ENCODE measurements at regions not wholly inside any gene's neighbourhood (a gene's known extent, or its start where the extent isn't known, plus 50 kb on each side); places are given as distances from the start of the nearest gene placed in this dataset.

DNA sequence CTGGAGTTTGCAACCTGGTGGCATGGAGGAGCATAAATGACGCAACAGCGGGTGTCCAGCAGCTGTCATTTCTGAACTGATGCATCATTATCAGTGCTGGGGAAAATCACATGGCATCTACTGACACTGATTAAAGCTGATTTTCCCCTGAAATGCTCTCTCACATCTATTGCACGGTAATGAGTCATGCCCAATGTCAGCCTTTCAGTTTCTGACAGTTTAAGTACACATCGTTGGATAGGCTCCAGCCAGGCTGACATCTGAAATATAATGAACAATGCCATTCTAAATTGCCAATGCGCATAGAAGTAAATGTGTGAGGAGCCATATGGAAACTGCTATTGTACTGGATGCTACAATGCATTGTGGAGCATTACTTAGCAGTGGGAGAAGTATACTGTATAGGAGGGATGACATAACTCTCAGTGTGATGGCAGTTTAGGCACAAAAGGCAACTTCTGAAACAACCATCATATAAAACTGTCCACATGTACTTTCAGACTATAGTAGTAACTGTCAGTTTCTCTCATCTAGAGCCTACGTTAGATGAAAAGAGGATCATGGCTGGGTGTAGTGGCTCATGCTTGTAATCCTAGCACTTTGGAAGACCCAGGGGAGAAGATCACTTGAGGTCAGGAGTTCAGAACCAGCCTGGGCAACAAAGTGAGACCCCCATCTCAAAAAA lies 389.3 kb upstream of the DMAC1 start:
- no peak for DNase-seq

DNA sequence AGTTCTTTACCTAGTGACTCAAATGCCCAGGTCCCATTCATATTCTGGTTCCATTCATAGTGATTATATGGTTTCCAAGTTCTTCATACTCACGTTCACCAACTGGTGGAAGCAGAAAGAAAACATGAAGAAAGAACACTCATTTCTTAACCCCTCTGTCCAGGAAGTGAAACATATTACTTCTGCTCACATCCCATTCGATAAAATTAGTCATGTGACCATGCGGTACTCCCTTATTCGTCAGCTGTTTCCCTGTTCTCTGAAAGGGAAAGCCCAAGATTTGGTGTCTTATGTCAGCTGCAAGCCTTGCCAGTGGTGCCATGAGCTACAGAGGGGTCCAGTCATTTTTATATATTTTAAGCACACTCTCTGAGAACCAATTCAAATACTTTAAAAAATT lies 387.0 kb upstream of the DMAC1 start:
- no peak for DNase-seq

DNA sequence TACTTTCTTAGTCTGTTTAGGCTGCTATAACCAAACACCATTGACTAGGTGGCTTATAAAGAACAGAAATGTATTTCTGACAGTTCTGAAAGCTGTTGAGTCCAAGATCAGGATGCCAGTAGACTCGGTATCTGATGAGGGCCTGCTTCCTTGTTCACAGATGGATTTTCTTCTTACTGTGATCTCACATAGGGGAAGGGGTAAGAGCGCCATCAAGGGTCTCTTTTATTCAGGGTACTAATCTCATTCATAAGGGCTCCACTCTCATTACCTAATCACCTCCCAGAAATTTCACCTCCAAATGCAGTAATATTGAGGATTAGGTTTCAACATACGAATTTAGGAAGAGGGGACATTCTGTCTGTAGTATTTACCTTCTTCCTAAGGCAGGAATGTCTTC lies 384.0 kb upstream of the DMAC1 start:
- DNase-seq: no peak

DNA sequence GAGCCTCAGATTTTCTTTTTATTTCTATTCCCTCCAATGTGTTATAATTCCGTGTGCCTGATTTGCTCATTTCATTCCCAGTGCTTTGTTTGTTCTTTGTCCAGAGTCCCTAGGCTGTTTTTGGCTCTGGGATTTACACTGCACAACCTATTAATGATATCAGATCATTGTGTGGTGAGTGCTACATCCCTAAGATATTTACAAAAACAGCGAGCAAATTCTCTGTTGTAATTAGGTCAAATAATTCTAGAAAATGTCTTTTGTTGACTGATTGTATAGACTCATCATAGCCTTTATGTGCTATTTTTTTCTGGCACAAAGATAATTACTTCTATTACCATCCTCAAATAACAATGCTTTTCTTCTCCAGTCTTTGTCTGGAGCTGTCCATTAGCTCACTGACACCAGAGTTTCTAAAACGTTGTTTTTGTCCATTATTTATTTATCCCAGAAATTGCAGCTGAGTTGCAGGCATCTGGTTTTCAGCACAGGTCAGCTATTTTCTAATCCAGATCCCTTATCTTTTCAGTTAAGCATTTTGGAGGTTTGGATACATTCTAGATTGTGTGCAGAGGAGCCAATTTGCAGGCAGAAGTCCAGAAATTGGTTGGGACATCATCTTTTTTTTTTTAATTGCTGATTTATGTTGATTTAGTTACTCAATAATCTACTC lies 379.9 kb upstream of the DMAC1 start:
- DNase-seq: no peak

DNA sequence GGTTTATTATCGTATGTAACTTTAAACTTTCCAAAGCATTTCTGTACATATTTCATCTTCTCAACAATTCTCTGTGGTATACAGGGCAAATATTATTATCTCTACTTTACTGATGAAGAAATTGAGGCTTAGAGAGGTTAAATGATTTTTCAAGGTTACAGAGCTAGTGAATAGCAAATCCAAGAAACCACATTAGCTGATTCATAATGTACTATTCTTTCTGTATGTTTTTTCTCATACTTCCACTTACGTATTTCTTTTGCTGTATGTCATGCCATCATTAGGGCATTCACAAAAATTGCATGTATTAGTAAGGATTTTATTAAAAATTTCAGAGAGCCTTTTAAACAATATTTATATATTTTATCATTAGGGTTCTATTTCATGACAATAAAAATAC lies 372.4 kb upstream of the DMAC1 start:
- no peak for DNase-seq

DNA sequence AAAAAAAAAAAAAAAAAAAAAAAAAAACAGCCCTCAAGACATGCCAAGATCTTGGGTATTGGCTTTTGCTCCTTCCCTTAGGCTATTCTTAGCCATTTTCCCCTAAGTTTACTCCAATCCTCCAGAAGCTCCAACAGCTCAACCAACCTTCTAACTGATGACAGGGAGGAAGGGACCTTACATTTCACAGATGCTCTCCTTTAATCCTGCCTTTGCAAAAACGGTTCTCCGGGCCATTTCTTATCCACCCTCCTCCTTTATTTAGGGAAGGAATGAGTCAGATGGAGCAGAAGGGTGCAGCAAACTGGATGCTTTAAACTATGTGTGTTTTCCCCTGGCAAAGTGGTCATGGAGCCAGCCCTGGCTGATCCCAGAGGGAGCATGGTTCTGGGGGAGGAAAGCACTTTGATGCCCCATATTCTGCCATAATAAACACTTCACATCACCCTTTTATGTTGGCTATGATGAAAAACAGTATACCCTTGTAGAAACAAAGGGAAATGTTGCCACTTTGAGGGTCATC lies 369.4 kb upstream of the DMAC1 start:
- DNase-seq: no peak

DNA sequence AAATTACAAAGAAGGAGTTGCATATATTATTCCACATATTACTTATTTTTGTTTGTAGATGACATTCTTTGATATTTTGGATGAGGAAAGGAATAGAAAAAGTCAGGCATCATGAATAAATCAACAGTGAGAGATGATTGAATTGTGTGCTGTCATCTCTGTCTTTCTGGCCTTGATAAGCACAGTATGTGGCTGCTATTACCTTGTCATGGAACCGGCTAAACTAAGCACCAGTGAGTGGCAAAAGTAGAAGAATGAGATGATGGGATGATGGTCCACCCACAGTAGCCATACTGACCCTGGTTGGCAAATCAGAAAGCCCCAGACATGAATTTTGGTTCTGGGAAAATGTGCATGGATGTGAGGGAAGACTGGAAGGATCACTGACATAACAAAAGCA lies 361.2 kb upstream of the DMAC1 start:
- DNase-seq: no peak

DNA sequence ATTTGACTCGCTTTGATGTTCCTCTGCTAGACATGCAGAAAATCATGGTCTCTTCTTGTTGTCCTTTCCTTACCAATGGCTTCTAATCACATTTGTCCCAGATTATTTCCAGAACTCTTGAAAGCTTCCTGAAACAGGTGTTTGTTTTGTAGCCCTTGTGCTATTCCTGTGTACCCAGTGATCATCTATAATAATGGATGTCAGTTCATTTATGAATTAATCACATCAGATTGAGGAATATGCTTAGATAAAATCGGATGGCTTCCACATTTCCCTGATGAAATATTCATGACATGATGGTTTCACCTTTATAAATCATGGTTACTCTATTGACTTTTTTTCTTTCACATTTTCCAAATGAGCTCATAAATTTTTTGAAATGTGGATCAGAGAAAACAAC lies 359.0 kb upstream of the DMAC1 start:
- no peak for DNase-seq

DNA sequence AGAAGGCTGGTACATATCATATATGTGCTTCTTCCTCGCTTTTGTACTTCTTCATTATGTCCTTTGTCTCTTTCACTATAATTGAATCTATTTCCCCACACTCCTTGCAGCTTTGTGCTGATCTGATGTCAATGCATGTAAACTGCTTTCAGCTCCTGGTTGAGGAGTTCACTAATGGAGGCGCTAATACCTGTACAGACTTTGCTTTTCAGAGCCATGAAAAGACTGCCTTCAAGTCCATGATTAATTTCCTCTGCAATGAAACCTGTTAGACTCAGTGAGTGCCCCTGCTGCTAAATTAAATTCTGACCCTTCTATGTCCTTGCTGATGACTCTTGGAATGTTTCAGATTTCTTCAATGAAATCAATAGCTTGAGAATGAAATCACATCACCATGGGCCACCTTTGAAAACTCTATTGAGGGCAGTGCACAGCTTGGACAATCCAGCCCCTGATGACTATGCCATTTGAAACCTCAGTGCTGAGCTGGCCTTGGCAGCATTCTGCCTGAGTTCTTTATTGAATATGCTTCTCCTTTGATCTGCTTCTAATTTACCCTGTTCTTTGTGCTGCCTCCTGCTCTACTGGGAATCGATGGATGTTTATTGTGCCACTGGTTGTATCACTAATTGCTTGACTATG lies 358.2 kb upstream of the DMAC1 start:
- no peak for DNase-seq

DNA sequence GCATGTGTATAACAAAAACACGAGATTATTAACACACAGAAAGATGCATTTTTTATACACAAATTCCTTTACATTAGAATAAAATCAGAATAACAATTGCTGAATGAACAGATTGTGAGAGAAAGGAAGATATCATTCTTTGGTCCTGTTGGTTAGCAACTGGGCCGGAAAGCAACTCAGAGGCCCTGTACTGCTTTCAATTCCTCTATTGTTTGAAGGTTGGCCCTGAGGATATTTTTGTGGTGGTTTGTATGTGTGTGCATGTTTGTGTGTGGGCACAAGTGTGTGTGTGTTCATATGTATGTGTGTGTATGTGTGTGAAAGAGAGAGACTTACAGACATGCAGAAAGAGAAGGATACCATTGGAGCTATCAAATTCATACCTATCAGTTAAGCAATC lies 356.8 kb upstream of the DMAC1 start:
- no peak for DNase-seq

DNA sequence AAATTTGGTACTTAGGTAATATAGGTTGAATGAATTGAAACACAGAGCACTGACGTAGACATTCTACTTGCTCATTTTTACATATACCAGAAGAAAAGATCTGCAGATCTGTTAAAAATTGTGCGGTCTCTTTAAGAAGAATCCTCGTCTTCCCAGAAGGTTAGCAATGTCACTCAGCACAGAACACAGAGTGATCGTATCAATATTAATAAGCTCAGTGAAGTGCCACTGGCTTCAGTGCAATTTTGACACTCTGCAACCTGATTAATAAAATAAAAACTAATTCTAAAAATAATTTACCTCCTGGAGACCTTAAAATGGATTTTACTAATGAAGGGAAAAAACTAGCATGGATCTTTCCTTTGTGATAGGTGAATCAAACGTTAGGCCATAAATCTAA lies 356.1 kb upstream of the DMAC1 start:
- no peak for DNase-seq

DNA sequence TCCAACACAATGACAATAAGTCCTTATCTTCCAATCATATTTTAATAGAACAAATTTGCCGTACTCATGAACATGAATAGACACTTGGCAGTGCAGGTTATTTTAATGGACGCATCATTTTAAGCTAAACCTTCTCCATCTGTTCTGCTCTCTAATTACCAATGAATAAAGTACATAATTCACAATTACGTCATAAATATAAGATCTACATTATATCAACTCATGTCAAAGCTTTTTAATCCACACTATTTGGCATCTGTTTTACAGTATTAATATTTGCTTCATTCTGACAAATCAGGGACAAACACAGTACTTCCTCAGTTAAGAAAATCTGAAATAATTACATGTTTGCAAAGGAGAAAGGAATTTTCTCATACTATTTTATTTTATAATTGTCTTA lies 344.1 kb upstream of the DMAC1 start:
- DNase-seq: no peak

DNA sequence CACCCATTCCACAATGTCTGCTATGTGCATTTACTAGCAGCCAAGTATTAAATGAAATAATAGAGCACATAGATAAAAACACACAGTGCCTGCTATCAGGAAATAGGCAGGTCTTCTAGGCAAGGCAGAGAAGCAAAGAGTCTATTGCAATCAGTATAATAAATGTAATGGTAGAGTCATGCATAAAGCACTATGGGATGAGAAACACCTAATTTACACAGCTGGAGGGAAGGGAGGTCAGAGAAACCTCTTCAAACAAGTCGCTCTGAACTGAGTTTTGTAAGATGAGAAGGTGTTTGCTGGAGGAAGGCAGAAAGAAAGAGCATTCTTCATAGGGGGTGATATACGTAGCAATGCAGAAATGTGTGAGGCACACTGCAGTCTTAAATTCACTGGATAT lies 341.0 kb upstream of the DMAC1 start:
- no peak for DNase-seq

DNA sequence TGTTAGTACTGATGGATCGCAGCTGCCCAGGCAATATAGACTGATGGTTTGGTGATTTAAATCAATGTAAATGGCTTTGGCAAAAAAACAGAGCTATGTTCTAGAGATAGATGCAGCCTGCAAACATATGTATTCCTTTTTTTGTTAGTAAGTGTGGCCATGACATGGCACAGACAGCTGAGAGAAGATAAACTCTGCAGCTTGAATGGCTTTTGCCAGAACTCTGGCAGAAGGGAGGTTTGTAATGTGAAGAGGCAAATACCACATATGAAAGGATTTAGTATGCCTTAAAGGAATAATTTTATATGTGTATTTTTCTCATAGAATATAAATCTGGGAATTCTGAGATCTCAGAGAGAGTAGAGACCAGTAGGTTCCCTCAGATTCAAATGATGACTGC lies 340.2 kb upstream of the DMAC1 start:
- no peak for DNase-seq

DNA sequence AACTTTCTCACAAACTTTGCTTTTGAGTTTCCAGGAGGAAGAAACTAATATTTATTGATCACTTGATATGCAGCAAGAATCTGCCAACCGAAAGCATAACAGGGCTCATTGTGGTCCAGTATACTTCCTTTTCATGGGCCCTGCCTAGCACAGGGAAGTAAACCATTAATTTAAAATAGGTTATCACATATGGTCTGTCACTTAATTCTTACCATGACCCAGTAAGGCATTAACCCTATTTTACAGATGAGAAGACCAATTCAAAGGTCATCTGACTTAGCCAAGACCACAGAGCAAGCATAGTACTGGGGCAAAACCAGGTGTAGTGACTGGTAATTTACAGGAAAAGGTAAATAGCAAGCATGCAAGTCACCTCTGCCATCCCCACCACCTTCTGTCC lies 336.9 kb upstream of the DMAC1 start:
- no peak for DNase-seq

DNA sequence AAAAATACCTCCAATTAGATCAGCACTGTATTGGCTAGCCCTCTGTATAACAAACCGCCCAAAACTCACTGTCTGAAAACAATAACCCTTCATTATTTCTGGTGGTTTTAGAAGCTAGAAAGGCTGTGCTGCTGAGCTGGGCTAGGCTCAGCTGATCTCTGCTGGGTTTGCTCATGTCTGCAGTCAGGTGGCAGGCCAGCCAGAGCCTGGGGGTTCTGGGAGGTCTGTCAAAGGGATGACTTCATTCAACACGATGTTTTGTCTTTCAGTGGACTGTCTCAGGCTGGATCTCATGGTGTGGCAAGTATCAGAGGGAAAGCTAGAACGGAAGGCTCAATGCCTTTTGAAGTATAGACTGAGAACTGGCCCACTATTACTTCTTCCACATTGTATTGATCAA lies 335.1 kb upstream of the DMAC1 start:
- no peak for DNase-seq

DNA sequence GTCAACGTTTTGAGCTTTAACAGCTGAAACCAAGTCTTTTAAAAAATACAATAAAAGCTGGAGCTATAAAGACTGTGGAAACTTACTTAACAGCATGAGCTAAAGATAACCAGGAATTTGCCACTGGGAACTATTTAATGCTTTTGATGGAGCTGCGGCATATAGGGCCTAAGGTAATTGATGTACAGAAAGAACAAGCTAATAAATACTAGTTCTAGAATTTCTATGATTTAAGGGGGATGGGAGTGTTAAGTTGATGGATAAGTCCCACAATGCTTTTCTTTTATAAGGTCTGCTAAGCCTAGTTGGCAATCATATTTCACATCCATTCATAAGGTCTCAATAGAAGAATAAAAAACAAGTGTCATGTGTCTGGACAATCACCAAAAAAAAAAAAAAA lies 334.0 kb upstream of the DMAC1 start:
- no peak for DNase-seq

DNA sequence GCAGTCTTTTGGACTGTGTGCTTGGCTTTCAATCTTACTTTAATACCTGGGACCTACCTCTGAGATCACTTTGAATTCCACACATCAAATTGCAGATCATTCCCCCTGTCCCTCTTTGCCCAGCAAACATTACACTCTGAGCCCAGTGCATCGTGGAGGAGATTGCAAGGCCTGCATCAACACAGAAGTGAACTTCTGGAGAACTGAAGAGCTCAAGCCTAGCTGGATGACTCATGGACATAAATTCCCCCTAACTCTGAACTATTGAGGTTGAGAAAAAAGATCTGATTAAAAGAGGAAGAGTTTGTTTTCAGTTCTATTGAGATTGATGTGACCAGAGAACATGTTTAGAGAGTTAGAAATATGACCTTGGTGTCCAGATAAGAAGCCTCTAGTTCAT lies 316.0 kb upstream of the DMAC1 start:
- DNase-seq: no peak

DNA sequence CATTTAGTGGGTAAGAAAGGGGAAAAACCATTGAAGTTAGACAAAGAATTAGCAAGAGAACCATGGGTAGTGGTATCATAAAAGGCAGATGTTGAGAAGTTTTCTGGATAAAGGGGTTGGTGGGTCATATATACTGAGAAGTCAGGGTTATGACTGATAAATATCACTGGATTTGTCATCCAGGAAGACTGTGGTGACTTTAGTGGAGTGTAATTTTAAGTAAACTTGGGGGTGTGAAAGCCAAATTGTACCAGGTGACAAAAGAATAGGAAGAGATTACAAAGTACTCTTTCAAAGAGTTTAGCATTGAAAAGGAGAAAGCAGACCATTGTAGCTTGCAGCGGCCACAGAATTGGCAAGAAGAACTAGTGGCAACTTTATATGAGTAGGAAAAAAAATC lies 315.2 kb upstream of the DMAC1 start:
- DNase-seq: no peak

DNA sequence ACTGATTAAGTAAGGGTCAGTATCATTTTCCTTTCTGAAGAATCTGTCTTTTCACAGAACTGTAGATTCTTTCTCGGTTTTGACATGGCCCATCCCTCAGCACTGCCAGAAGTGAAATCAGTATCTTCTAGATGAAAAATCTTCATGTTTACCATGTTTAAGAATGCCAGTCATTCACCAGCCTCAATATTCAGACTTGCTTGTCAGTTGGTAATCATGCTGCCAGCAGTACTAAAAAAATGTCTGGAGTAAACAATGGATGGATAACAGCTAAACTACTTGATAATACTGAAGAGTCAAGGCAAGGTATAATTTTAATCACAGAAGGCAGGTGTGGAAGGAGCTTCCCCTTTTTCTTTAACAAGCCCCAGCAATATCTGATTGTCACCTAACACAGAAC lies 306.8 kb upstream of the DMAC1 start:
- no peak for DNase-seq

DNA sequence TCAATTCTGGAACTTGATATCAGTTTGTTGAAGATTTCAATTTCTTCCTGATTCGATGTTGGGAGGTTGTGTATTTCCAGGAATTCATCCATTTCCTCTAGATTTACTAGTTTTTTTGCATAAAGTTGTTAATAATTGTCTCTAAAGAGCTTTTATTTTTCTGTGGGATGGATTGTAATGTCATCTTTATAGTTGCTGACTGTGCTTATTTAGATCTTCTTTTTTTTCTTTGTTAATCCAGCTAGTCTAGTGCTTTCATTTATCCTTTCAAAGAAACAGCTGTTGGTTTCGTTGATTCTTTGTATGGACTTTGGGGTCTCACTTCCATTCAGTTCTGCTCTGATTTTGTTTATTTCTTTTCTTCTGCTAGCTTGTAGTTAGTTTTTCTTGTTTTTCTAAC lies 302.0 kb upstream of the DMAC1 start:
- DNase-seq: no peak

DNA sequence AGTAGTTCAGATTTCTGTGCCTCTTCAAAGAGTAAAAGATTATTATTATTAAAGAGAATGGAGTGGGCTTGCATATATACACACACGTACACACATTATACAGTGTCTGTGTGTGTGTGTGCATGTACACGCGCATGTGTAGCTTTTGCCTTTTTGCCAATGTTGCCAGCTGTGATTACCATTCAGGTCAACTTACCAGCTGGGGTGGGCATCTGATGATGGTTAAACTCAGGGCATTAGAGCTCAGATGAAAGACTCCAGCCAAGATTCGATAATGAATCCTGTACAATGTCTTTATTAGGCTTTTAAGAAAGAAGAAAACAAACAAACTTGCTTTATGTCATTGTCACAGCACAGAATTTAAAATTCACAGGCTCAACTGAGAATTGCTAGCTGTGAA lies 296.5 kb upstream of the DMAC1 start:
- no peak for DNase-seq

DNA sequence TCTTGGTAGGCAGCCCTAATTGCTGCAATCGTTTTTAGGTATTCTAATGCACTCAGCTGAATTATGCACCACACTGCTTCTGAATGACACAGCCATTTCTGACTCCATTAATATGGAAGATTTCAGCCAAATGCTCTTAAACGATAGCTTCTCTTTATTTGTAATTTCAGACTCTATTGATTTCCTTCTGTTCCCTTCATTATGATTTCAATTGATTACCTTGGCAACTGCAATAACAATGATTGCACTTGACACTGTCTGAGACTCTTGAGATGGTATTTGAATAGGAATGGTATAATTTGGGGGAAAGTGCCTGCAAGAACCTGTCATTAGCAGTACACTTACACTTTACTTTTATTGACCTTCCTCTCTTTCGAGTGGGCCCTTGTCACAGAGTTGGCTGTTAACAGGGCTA lies 296.1 kb upstream of the DMAC1 start:
- DNase-seq: no peak

DNA sequence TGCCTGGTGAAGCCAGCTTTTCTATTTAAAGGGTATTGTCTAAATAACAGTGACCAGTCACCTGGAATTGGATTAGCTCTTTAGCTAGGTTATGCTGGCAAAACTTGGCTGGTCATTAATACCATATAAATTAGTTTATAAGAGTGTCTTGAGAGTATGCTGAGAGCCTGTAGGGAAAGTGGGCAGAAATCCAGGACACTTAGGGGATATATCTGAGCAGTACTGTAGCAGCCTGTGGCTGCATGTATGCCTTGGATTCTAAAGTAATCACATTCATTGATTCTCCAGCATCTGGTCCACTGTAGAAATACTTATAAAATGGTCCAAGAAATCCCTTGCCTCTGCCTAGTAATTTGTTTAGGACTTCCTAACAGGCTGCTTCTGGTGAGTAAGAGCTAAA lies 288.9 kb upstream of the DMAC1 start:
- DNase-seq: no peak
